Activated naive CD4-positive, alpha-beta T cell (primary cell): ENCODE measurements at regions not wholly inside any gene's neighbourhood (a gene's known extent, or its start where the extent isn't known, plus 50 kb on each side); places are given as distances from the start of the nearest gene placed in this dataset.

ENCODE experiments used
- DNase-seq, 4 experiments: peaks; one replicate each; lab custom pipeline; 2025; lab: John Stamatoyannopoulos, UW

GRCh38 chr1:60987904-60988303 lies 94.5 kb upstream of the NFIA start:
- no peak for DNase-seq

GRCh38 chr1:60984062-60984799 lies 98.1 kb upstream of the NFIA start:
- no peak for DNase-seq

GRCh38 chr1:60983701-60984061 lies 98.7 kb upstream of the NFIA start:
- DNase-seq, result no peak

DNA sequence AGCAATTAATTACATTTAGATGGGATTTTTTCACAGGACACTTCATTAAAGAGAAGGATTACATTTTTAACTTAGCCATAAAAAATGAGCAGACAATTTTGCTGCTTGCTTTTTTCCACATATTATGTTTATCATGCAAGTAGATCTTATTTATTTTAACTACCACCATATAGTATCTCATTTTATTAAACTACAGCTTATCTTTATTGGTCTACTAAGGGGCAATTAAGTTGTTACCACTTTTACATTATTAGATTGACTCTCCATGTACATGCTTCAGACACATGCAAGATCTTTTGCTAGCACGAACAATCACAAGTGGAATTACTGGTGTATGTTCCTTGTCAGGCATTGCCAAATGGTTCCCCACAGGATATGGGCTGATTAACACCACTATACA lies 99.8 kb upstream of the NFIA start:
- no peak for DNase-seq

- no peak for DNase-seq
Measured at GRCh38 chr1:60981357-60981756, 101.0 kb upstream of the NFIA start.

DNA sequence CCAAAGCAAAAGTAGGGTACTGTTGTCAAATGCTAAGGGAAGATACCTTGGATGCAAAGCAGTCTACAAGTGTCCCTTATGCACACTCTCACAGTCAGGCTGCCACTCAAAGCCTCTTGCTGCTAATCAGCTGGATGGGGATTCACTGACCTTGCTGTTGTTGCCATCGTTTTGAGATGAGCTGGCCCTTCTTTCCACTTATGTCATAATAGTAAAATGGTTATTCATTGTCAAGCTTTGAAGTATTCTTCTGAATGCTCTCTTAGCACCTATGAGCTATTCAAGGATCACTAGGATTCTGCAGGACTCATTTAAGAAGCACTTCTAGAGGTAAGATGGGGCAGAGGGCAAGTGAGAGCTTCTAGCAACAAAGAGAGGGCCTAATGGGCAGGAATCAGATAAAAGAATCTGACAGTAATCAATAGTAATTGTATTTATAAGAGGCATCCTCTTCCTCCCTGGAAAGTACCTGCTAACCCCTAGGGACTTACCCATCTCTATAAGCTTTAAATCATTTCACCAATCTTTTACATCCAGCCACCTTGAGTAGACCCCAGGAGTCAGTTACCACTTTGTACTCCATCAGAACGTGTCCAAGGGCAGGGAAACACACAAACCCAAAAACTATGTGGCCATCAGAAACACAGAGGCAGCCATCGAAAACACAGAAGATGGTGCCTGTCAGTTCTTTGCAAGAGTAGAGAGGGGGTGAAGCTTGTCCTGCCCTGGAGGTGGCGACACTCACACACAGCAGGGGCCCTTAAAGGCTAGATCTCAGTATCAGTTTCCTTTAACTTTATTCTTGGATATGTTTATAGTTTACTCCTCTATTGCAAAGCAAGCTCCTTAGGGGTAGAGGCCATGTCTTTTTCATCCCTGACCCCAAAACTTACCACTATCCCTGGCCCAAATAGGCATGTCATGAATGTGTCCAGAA lies 103.7 kb upstream of the NFIA start:
- DNase-seq, result peak in 1 of 4 experiments; percentile 4

DNA sequence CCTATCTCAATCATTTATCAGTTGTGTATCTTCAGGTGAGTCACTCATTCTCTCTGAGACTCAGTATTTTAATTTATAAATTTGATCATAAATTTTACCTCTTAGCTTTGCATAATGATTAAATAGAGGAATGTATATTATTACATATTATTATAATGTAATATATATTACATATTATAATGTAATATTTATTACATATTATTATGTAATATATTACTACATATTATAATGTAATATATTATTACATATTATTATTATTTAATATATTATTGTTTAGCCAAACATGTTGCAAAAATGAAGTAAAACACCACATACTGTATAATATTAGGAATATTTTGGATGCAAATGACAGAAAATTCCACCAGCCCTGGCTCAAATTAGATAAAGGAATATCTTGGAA lies 104.7 kb upstream of the NFIA start:
- no peak for DNase-seq

GRCh38 chr1:60974524-60975372 lies 107.6 kb upstream of the NFIA start:
- no peak for DNase-seq

DNA sequence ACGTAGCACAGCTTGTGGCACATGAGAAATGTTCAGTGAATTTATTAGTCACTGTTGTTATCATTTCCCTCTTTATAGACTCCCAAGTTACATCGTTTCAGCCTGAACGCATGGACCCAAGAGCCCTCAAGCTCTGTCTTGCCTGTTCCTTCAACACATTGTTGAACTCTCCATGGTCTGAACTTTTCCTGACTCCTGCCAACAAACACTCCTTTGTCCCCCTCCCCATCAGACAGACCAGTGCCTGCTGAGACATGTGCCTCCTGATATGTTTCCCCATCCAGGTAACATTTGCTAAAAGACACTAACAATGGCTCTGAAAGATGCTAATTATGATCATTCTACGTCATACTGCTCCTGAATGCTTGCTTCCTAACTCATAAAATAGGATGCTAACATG lies 108.7 kb upstream of the NFIA start:
- DNase-seq, result no peak

DNA sequence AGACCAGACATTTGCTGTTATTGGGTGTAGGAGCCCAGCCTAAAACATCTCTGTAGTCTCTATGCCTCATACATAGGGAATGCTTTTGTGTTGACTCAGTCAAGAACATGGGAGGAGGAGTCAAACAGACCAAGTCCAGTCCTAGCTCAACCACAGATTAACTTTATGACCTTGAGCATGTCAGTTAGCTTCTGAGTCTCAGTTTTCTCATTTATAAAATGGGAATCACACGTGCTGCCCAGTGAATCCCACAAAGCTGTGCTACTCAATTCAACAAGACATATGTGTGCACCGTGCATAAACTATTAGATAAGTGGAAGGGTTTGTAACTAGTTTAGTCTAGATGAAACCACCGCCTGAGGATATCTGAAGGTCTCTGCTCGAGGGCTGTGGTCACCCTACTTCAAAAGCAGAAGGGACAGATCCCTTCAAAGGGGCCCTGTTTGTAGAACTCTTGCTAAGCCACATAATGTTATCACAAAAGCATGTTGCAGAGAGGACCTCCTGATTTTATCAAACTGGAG lies 109.5 kb upstream of the NFIA start:
- DNase-seq, result no peak

- no peak for DNase-seq
Measured at GRCh38 chr1:60971330-60971729, 111.0 kb upstream of the NFIA start.

DNA sequence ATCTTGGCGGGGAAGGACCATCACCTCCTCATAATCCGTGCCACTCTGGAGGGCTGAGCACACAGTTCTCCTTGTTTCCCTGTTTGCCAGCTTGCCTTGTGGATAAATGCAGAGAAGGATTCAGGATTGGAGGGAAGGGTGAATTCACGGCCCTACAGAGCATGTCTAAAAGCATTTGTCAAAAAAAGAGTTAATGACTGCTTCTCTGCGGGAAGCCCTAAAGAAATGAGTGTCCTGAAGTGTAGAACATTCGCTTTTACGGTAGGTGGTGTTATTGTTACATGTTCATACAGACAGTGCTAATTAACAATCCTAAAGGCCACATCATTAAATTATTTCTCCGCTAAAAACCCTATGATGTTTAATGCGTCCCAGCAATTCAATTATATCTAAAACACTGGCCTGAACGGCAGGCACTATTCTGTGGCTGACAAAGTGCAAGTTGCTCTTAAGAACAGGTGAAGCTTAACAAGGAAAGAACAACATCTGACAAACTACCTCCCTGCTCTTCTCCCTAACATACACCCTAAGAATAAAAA lies 112.3 kb upstream of the NFIA start:
- no peak for DNase-seq

GRCh38 chr1:60965280-60965854 lies 117.0 kb upstream of the NFIA start:
- DNase-seq, result no peak

DNA sequence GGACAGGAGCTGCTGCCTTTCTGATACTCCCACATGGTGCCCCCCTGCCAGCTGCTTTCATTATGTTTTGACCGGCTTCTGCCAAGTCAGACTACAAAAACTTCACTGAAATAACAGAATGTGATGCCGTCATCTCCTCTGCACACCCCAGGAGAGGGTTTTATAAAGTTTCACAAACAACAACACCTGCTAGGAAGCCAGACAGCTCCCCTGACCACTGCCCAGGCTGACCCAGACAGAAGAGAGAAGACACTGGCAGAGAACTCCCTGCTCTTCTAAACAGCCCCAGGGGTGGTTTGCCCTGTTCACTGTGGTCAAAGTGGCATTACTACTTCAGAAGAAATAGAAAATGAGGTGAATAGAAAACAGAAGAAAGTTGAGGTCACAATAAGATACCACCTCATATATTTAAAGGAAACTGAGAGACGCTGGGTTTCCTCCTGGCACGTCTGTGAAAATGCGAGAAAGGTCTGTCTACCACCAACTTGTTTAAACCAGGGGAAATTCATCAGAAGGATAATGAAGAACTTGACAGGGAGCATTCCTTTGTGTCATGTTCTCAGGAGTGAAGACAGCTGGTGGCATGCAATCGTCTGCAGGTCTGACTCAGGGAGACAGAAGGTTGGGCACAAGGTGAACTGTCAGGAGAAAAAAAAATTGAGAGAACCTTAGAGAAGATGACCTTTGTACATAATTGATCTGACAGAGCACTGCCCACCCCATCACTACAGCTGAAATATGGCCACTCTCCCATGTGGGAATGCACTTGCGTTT lies 119.0 kb upstream of the NFIA start:
- DNase-seq, result no peak

GRCh38 chr1:60960891-60961461 lies 121.4 kb upstream of the NFIA start:
- no peak for DNase-seq

DNA sequence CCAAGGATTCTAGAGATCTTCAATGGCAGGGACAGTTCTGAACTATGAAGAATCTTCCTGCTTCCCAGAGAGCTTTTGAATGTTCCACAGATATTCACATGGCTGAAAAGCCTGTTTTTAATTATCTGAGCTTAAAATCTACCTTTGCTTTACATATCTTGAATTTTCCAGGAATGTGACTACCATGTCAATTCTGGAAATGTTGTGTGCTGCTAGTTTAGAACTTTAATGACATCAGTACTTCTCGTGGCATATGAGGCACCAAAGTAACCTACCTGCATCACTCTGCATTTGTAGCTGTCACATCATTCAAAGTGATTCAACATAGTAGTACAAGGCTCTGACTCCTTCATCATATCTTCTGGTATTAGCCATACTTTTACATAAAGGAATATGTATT lies 122.7 kb upstream of the NFIA start:
- no peak for DNase-seq

GRCh38 chr1:60958001-60958400 lies 124.4 kb upstream of the NFIA start:
- no peak for DNase-seq

GRCh38 chr1:60956520-60956919 lies 125.8 kb upstream of the NFIA start:
- DNase-seq, result no peak

DNA sequence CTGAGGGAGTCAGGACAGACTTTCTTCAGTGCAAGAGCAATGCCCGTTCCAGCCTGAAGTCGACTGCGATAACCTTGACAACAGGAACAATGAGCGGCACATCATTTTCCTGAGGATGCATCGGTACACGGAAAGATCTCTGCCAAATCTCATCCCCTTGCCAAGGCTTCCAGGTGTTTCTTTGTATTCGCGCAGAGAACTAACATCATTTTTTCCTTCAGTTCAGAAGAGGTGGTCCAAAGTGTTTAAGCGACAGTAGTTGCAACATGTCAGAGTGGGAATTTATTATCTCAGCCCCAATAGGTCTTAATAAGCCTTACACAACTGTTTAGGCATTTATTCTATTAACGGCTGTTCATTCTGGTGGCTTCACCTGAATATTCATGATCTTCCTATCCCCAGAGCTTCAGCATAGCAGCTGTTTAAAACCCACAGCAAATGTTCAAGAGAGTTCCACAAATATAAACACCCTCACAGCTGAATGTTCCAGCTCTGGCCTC lies 129.7 kb upstream of the NFIA start:
- no peak for DNase-seq
